ENCODE measurements at regions not wholly inside any gene's neighbourhood (a gene's known extent, or its start where the extent isn't known, plus 50 kb on each side); places are given as distances from the start of the nearest gene placed in this dataset.

DNA sequence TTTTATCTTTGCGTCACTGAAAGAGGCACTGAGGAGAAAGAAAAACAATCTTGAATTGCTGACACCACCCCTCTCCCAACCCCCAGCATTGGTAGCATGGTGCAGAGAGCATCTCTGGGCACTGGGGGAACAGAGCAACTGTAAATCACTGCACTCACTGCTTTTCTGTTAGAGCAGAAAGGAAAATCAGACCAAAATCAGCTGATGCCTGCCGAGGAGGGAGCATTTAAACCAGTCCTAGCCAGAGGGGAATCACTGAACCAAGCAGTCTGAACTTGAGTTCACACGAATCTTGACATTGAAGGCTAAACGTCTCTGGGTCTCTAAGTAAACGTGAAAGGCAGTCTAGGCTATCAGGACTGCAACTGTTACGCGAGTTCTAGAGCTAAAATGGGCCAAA lies 205.8 kb downstream of the SPANXN4 start:
- TF ChIP-seq, protein P1, sequence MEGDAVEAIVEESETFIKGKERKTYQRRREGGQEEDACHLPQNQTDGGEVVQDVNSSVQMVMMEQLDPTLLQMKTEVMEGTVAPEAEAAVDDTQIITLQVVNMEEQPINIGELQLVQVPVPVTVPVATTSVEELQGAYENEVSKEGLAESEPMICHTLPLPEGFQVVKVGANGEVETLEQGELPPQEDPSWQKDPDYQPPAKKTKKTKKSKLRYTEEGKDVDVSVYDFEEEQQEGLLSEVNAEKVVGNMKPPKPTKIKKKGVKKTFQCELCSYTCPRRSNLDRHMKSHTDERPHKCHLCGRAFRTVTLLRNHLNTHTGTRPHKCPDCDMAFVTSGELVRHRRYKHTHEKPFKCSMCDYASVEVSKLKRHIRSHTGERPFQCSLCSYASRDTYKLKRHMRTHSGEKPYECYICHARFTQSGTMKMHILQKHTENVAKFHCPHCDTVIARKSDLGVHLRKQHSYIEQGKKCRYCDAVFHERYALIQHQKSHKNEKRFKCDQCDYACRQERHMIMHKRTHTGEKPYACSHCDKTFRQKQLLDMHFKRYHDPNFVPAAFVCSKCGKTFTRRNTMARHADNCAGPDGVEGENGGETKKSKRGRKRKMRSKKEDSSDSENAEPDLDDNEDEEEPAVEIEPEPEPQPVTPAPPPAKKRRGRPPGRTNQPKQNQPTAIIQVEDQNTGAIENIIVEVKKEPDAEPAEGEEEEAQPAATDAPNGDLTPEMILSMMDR (conservative IDR thresholded peaks at IDR 0.05; ENCODE audit: low read depth, low read length), result no peak
- no peak for TF ChIP-seq MXI1 (IDR thresholded peaks at IDR 0.05; ENCODE audit: borderline replicate concordance, low read depth, low read length)

Data from IMR-90 (cell line).